Activated CD4-positive, alpha-beta T cell treated with anti-CD3 and anti-CD28 coated beads for 1 hour (primary cell): ENCODE measurements at regions not wholly inside any gene's neighbourhood (a gene's known extent, or its start where the extent isn't known, plus 50 kb on each side); places are given as distances from the start of the nearest gene placed in this dataset.

Experiments used
- DNase-seq: peaks from one replicate; pipeline ENCODE4 v3.0.0-alpha.2; 2020

DNA sequence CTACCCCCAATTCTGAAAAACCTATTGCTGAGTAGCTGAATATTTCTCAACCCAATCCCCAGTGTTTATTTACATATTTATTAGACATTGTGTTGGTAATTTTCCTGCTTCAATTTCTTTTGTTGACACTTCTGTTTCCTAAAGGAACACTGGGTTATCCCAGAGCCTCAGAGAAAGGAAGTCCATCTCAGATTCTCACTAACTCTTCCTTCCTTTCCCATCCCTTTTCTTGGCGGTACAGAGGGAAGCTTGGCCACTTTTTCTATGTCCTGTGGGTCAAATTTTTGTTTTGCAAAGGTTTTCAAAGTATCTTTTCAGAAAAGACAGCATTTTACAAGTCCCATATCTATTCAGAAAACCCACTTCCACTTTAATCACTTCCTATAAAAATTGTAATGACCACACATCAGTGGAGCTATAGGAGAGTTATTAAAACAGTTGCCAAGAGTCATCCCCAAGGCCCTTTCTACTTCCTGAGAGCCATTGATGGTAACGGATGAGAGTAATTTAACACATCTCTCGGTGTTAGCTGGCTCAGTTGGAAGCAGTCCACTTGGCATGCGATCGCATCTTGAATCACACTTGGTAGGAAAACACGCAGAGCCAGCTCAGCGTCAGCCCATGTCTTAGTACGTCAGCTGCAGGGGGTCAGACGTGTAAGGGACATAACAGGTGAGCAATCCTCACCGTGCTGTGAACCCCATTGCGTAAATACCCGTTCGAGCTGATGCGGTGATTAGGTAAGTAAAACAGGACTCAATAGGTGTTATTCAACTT, 231.1 kb upstream of the ADARB2 start:
- DNase-seq = no peak

DNA sequence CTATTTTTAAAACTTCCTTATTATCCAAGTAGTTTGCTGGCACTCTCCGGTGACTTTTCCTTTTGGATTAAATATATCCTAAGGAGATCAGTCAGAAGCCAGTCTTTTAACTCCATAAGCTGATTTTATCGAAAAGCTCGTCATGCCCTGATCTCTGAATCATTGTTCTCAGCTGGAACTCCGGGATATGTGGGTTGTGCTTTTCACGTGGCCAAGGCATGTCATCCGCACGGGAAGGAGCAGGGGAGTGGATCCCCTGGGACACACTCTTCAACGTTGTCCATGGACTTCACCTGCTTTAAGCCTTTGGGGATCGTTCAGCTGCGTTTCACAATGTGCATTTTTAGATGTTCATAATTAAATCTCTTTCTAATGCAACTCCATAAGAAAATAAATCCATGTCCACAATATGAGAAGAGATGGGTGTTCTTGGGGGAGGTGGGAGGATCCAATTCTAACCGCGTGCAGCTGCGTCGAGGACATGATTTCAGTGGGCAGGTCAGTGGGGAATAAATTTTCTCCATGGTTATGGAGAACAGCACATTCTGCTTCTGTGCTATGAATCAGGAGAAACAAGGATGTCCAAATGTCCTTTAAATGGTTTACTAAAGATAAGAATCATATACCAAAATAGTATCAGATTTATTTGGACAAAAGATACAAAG, 229.5 kb upstream of the ADARB2 start:
- no peak for DNase-seq

DNA sequence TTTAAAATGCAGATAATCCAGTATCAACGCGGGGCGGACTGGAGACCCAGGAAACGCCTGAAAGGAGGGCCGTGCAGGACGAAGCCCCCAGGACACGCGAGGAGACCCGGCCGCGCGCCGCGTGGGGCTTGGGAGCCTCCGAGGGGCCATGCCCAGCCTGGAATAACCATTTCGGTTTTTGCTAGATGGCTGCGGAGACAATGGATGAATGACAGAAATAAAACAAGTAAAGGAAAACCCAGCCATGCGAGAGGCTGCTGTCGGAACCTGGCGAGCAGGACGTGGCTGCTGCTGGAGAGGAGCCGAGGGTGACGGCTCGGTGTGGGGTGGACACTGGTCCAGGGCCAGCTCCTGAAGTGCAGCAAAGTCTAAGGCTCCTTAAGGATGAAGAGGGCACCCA, 227.2 kb upstream of the ADARB2 start:
- DNase-seq = no peak

DNA sequence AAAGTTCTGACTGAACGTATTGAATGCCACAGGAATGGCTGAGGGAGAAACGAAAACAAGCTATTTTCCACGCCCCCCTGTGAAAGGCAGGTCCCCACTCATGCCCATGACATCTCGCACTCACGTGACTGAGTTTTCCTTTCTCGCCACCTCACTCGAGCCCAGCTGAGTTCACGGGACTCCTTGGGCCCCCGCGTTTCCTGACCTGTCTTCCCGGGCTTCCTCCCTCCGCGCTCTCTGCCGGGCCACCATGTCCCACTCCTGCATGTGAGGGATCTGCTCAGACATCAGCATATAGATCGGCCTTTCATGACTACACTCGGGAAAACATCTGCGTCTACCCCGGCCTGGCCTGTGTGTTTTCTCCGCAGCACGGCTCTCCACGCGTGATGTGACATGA, 226.0 kb upstream of the ADARB2 start:
- DNase-seq = no peak

GRCh38 chr10:1961989-1962388, 224.7 kb upstream of the ADARB2 start:
- no peak for DNase-seq

GRCh38 chr10:1960982-1961381, 223.7 kb upstream of the ADARB2 start:
- DNase-seq = no peak

- DNase-seq = no peak
These were observed 219.7 kb upstream of the ADARB2 start for GRCh38 chr10:1957057-1957456.

DNA sequence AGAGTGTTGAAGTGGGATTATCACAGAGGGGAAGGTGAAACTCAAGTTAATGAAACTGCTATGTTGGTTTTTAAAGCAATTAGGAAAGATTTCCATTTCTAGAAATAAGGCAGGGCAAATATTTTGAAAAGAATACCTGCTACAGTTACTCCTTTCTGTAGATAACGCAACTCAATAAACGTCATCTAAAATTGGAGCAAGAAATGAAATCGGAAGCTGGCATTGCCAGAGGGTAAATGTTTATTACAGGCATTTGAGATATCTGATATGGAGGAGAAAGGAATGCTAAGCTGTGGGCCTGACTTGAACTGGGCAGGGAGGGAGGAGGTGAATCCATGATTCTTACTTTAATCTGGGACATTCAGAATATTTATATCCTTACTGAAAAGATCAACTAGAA, 217.0 kb upstream of the ADARB2 start:
- DNase-seq = no peak

- DNase-seq = no peak
These were observed 215.1 kb upstream of the ADARB2 start for GRCh38 chr10:1952126-1953095.

GRCh38 chr10:1950803-1951495, 213.6 kb upstream of the ADARB2 start:
- DNase-seq = no peak

DNA sequence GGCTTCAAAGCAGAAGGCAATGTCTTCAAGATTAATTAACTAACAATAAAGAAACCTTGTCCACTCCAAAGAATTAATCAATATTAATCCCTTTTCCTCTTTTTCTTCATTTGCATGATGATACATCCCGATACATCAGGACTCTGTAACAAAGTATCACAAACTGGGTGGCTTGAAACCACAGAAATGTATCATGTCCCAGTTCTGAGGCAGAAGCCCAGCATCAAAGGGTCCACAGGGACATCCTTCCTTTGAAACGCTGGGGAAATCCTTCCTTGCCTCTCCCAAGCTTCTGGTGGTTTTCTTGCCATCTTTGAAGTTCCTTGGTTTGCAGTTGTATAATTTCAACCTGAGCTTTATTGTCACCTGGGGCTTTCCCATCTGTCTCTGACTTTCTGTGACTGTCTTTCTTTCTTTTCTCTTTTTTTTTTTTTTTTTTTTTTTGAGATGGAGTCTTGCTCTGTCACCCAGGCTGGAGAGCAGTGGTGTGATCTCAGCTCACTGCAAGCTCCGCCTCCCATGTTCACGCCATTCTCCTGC, 210.2 kb upstream of the ADARB2 start:
- DNase-seq = no peak

- DNase-seq = no peak
These were observed 207.2 kb upstream of the ADARB2 start for GRCh38 chr10:1944487-1944886.

DNA sequence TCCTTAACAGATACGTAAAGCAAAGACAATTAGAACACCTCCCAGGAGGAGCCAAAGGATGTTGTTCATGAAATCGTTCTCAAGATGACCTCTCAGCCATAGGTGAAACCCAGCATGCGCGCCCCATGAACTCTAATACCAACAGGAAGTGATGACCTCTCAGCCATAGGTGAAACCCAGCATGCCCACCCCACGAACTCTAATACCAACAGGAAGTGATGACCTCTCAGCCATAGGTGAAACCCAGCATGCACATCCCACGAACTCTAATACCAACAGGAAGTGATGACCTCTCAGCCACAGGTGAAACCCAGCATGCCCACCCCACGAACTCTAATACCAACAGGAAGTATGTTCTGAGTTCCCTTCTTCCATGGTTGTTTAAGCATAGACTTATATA, 205.2 kb upstream of the ADARB2 start:
- DNase-seq = no peak

DNA sequence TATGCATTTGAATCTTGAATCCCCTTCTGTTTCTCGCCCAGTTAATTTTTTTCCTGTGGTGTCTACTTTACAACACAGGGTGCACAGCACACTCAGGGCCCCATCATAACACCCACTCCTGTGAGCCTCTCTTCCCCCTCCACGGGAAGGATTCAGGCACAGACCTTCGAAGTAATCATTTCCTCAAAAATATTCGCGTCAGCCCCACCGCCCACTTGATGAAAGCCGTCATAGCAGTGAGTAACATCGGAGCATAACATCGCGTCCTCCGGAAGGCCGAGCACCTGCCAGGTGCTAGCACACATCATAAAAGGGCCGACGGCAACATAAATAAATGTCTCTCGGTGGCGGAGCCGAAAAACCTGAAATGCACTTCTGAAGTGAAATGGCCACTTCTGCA, 201.7 kb upstream of the ADARB2 start:
- DNase-seq = peak; percentile 54

- no peak for DNase-seq
These were observed 201.0 kb upstream of the ADARB2 start for GRCh38 chr10:1938317-1938716.

DNA sequence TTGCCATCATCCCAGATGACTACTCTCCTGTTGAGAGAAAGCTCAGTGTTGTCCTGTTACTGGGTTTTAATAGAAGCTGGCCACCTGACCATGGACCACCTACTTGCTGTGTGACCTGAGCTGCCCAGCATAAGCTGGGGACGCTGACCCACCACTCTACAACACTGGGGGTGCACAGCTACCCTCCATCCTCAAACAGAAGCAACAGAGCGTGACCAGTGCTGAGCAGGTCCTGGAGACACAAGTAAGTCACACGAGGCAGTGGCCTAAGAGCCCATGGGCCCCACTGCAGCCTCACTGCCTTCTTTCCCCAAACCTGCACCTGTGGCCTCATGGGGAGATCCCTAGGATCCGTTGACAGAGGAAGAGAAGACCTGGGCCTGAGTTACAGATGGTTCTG, 198.6 kb upstream of the ADARB2 start:
- DNase-seq = no peak

DNA sequence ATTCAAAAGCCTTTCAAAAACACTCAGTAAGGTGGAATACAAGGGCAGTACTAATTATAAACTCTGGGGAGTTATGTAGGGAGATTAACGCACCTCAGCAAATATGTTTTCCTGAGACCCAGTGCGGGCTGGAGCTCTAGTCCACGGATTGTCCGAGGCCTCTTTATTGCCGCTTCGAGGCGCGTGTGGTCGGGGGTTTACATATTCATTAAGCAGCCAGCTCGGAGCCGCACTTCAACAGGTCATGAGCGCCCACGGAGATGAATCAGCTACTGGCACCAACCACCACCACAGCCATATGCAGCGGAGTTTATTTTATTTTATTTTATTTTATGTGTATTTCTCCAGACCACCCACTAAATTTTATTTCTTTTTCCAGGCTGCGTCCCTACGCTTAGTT, 195.9 kb upstream of the ADARB2 start:
- no peak for DNase-seq

- DNase-seq = no peak
These were observed 195.4 kb upstream of the ADARB2 start for GRCh38 chr10:1932692-1933094.

- no peak for DNase-seq
These were observed 191.3 kb upstream of the ADARB2 start for GRCh38 chr10:1928606-1929005.

DNA sequence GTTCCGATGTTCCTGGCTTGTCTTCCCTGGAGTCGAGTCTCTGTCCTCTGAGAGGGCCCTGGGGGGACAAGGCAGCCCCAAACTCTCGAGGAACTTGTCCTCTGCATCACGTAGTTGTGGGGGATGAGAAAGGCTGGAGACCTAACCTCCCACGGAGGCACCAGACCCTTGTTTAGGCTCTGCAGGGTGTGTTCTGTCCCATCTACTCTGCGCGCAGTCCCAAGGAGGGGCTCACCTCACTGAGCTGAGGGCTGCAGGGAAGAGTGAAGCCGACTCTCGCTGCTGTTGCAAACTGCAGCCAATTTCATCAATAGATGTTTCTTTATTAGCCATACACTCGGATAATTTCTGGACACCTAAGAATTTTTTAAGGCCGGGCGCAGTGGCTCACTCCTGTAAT, 186.7 kb upstream of the ADARB2 start:
- DNase-seq = no peak

- no peak for DNase-seq
These were observed 186.3 kb upstream of the ADARB2 start for GRCh38 chr10:1923586-1923985.

DNA sequence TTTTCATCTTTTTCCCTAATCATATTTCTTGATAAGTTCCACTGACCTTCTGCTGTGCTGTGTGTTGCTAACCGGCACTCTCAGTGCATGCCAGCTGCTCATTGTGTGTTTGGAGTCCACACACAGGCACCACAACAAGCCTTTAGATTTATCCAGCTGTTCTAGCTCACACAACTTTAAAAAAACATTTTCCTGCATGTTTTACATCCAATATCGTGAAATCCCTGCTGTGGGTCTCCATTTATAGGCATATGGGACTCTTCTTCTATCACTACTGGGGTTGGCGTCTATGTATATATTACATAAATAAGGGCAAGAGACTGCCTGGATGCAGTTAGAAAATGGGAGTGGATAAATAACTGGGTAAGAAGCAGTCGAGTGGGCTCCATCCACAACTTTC, 183.6 kb upstream of the ADARB2 start:
- no peak for DNase-seq

GRCh38 chr10:1920127-1920526, 182.8 kb upstream of the ADARB2 start:
- no peak for DNase-seq
